Left renal cortex interstitium (tissue), 4 donors: ENCODE measurements at regions not wholly inside any gene's neighbourhood (a gene's known extent, or its start where the extent isn't known, plus 50 kb on each side); places are given as distances from the start of the nearest gene placed in this dataset.
"Not testable (repeated sequence)": the region's sequence is repeated elsewhere in the genome, so short reads cannot be mapped to it uniquely, and the experiment has no call there.

Source experiments
- DNase-seq, 4 donors: peaks; one replicate each; pipeline ENCODE4 v3.0.0-alpha.2; 2013; ENCODE audit warnings: low read depth in 4 of 4, low spot score in 2 of 4, missing footprints in 1 of 4

DNA sequence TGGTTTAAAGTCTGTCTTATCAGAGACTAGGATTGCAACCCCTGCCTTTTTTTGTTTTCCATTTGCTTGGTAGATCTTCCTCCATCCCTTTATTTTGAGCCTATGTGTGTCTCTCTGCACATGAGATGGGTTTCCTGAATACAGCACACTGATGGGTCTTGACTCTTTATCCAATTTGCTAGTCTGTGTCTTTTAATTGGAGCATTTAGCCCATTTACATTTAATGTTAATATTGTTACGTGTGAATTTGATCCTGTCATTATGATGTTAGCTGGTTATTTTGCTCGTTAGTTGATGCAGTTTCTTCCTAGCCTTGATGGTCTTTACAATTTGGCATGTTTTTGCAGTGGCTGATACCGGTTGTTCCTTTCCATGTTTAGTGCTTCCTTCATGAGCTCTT is 344.0 kb downstream of the ABCC12 start:
- not testable (repeated sequence) for DNase-seq

- DNase-seq: no peak
These were observed 345.2 kb downstream of the PHKB start for GRCh38 chr16:47806309-47806847.

DNA sequence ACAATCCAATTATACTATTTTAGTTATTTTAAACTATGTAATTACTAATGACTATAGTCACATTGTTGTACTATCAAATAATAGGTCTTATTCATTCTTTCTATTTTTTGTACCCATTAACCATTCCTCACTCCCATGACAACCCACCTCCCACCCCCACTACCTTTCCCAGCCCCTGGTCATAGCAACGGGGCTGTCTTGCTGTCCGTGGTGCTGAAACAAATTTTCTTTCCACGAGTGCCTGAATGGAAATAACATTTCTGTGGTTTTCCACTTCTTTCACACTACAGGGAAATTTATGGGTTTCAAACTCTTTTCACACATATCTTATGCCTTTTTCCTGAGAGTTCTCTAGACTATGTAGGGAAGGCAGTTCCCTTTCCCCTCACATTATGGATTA is 326.6 kb downstream of the PHKB start:
- peak in 1 of 4 donors; percentile 2 for DNase-seq

DNA sequence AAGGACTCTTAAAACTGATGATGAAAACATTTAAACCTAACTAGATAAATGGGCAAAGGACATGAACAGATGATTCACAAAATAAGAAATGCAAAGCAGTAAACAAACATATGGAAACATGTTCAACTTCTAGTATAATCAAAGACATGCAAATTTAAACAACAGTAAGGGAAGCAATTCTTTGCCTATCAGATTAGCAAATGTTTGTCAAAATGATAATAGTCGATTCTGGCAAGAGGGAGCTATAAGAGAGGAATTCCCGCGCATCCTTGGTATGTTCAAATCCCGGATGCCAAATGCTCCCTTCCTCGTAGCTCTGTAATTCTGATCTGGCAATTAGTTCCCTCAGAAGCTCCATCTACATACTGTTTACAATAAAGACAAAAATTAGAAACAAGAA is 320.5 kb downstream of the PHKB start:
- DNase-seq: no peak

- no peak for DNase-seq
These were observed 319.2 kb downstream of the PHKB start for GRCh38 chr16:47780213-47780875.

- DNase-seq: no peak
These were observed 318.3 kb downstream of the PHKB start for GRCh38 chr16:47779201-47780016.

GRCh38 chr16:47778106-47778801 is 317.1 kb downstream of the PHKB start:
- DNase-seq: no peak

GRCh38 chr16:47777220-47777619 is 316.1 kb downstream of the PHKB start:
- DNase-seq: no peak

GRCh38 chr16:47774661-47775060 is 313.5 kb downstream of the PHKB start:
- no peak for DNase-seq

- no peak for DNase-seq
These were observed 292.5 kb downstream of the PHKB start for GRCh38 chr16:47753659-47754058.
